DOHH2 (cell line): ENCODE measurements at regions not wholly inside any gene's neighbourhood (a gene's known extent, or its start where the extent isn't known, plus 50 kb on each side); places are given as distances from the start of the nearest gene placed in this dataset.

Experiments
- H3F3A ChIP-seq: fragments of 200-600 bp; sonication (generic), shearing (Covaris generic); 2 replicates; pipeline ENCODE4 v1.6.0; 2016; ENCODE audit warnings: antibody characterized with exemption, mild to moderate bottlenecking; ENCODE audit not compliant: control insufficient read depth, insufficient read depth
- H3K27ac ChIP-seq: fragments of 200-600 bp; sonication (generic); 2 replicates; pipeline ENCODE4 v1.5.1; 2014; ENCODE audit warnings: low read depth, mild to moderate bottlenecking, low read length, moderate library complexity
- H3K27me3 ChIP-seq: fragments of 200-600 bp; sonication (generic); 2 replicates; pipeline ENCODE4 v1.6.1; 2014; ENCODE audit warnings: mild to moderate bottlenecking, low read length, mixed read lengths; ENCODE audit not compliant: control insufficient read depth
- H3K36me3 ChIP-seq: fragments of 200-600 bp; sonication (generic); 2 replicates; pipeline ENCODE4 v1.6.1; 2014; ENCODE audit warnings: mild to moderate bottlenecking, low read length, moderate library complexity, mixed read lengths; ENCODE audit not compliant: control insufficient read depth
- H3K4me1 ChIP-seq: fragments of 200-600 bp; sonication (generic); 2 replicates; pipeline ENCODE4 v1.6.1; 2014; ENCODE audit warnings: mild to moderate bottlenecking, low read length, mixed read lengths; ENCODE audit not compliant: control insufficient read depth
- H3K4me2 ChIP-seq: fragments of 200-600 bp; sonication (generic); 2 replicates; pipeline ENCODE4 v1.6.0; 2014; ENCODE audit warnings: mild to moderate bottlenecking, low read length, moderate library complexity
- H3K4me3 ChIP-seq: fragments of 200-600 bp; sonication (generic); 2 replicates; pipeline ENCODE4 v1.5.1; 2014; ENCODE audit warnings: mild to moderate bottlenecking, low read length, mixed read lengths
- H3K79me2 ChIP-seq: fragments of 200-600 bp; sonication (generic); 2 replicates; pipeline ENCODE4 v1.6.1; 2014; ENCODE audit warnings: mild to moderate bottlenecking, low read length, mixed read lengths; ENCODE audit not compliant: control insufficient read depth
- H3K9me2 ChIP-seq: fragments of 200-600 bp; sonication (generic); replicated peaks from 2 replicates; pipeline ENCODE4 v1.6.1; 2014; ENCODE audit warnings: mild to moderate bottlenecking, low read length, mixed read lengths; ENCODE audit not compliant: control insufficient read depth
- H3K9me3 ChIP-seq: fragments of 200-600 bp; sonication (generic); 2 replicates; pipeline ENCODE4 v1.6.1; 2014; ENCODE audit warnings: antibody characterized with exemption, low read length, mixed read lengths; ENCODE audit not compliant: control insufficient read depth, insufficient read depth
- H4K20me1 ChIP-seq: fragments of 200-600 bp; sonication (generic); 2 replicates; pipeline ENCODE4 v1.6.0; 2014; ENCODE audit warnings: low read depth, mild to moderate bottlenecking, antibody characterized with exemption, low read length, moderate library complexity; ENCODE audit not compliant: control insufficient read depth, insufficient read depth
- EZH2phosphoT487 ChIP-seq: fragments of 200-600 bp; sonication (generic); IDR thresholded peaks from 2 replicates; pipeline ENCODE4 v1.6.1; 2017; ENCODE audit warnings: borderline replicate concordance, mild to moderate bottlenecking, antibody characterized with exemption, low read length, moderate library complexity, mixed read lengths
- TF ChIP-seq, protein P1 (sequence below): fragments of 200-600 bp; sonication (generic); IDR thresholded peaks from one replicate; pipeline ENCODE4 v1.5.1; 2014; ENCODE audit warnings: antibody characterized with exemption, mild to moderate bottlenecking, low read depth, low read length; ENCODE audit not compliant: poor library complexity, severe bottlenecking

DNA sequence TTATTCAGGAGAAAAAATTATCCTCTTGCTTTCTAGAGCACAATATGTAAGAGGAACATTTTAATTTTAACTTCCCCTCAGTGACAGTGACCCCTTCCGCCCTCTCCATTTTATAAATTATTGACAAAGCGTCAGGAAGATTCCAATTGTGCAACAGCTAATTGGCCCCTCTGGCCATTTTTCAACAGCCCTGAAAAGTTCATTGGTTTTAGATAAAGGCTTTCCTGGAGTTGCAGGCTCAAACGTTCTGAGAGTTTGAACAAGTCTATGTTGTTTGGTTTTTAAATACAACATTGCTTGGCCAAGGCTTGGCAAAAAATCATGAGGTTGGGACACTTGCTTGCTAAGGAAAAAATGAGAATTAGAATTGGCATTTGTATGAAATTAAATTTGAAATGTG, 422.2 kb upstream of the ANKRD30A start:
- H3K4me2 ChIP-seq, result no peak overlapping the region
- no peaks in the 10 kb centered on the region for H3K4me1 ChIP-seq
- H3K27ac ChIP-seq, result no peak overlapping the region
- H3K9me2 ChIP-seq, result no peaks in the 10 kb centered on the region
- H3K9me3 ChIP-seq, result no peaks in the 10 kb centered on the region
- no peak for TF ChIP-seq EZH2phosphoT487
- TF ChIP-seq, protein P1, sequence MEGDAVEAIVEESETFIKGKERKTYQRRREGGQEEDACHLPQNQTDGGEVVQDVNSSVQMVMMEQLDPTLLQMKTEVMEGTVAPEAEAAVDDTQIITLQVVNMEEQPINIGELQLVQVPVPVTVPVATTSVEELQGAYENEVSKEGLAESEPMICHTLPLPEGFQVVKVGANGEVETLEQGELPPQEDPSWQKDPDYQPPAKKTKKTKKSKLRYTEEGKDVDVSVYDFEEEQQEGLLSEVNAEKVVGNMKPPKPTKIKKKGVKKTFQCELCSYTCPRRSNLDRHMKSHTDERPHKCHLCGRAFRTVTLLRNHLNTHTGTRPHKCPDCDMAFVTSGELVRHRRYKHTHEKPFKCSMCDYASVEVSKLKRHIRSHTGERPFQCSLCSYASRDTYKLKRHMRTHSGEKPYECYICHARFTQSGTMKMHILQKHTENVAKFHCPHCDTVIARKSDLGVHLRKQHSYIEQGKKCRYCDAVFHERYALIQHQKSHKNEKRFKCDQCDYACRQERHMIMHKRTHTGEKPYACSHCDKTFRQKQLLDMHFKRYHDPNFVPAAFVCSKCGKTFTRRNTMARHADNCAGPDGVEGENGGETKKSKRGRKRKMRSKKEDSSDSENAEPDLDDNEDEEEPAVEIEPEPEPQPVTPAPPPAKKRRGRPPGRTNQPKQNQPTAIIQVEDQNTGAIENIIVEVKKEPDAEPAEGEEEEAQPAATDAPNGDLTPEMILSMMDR, result no peak
- H3K4me3 ChIP-seq, result no peak overlapping the region
- no peaks in the 10 kb centered on the region for H3K36me3 ChIP-seq
- H4K20me1 ChIP-seq, result no peaks in the 10 kb centered on the region
- H3K79me2 ChIP-seq, result no peaks in the 10 kb centered on the region
- no peaks in the 10 kb centered on the region for H3F3A ChIP-seq
- H3K27me3 ChIP-seq, result no peaks in the 10 kb centered on the region

- Histone ChIP-seq H4K20me1 (no peaks in the 10 kb centered on the region), H3K36me3 (no peaks in the 10 kb centered on the region), H3K79me2 (no peaks in the 10 kb centered on the region), H3F3A (no peaks in the 10 kb centered on the region), H3K27me3 (no peaks in the 10 kb centered on the region), H3K9me3 (no peaks in the 10 kb centered on the region), H3K27ac (no peak overlapping the region), H3K4me3 (no peak overlapping the region), H3K4me2 (no peak overlapping the region), H3K9me2 (no peaks in the 10 kb centered on the region), H3K4me1 (no peaks in the 10 kb centered on the region)
- TF ChIP-seq, protein P1, result no peak
- TF ChIP-seq EZH2phosphoT487, result no peak
These were observed 425.3 kb upstream of the ANKRD30A start for GRCh38 chr10:36700123-36700522.

DNA sequence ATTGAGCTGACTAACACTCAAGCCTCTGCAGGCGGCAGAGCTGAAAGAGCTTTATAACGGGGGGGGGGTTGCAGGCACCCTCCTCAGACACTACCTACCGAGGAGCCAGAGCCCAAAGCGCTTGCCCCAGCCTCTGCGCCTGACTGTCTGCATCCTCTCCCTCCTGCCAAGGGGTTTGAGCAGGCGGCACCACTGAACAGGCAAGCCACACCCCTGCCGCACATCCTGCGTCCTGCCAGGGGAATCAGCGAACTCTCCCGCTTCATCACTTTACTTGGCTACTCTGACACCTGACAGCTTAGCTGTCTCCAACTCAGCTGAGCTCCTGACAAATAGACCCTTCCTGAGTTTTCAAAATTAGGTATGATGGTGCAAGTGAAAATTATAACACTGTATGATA, 432.6 kb upstream of the ANKRD30A start:
- H3K4me1 ChIP-seq, result no peaks in the 10 kb centered on the region

More for the DNA sequence above, 432.6 kb upstream of the ANKRD30A start:
- Histone ChIP-seq H3F3A (no peaks in the 10 kb centered on the region), H4K20me1 (no peaks in the 10 kb centered on the region), H3K27me3 (no peaks in the 10 kb centered on the region), H3K9me2 (no peaks in the 10 kb centered on the region), H3K79me2 (no peaks in the 10 kb centered on the region), H3K36me3 (no peaks in the 10 kb centered on the region), H3K4me3 (no peak overlapping the region), H3K9me3 (no peaks in the 10 kb centered on the region), H3K4me2 (no peak overlapping the region), H3K27ac (no peak overlapping the region)
- TF ChIP-seq, protein P1, result no peak
- no peak for TF ChIP-seq EZH2phosphoT487
